ENCODE measurements at regions not wholly inside any gene's neighbourhood (a gene's known extent, or its start where the extent isn't known, plus 50 kb on each side); places are given as distances from the start of the nearest gene placed in this dataset.
"Not testable (repeated sequence)": the region's sequence is repeated elsewhere in the genome, so short reads cannot be mapped to it uniquely, and the experiment has no call there.

- H3K36me3 ChIP-seq = no peaks in the 10 kb centered on the region
- H4K20me1 ChIP-seq = no peaks in the 10 kb centered on the region
- no peaks in the 10 kb centered on the region for H3K27me3 ChIP-seq
- no peak overlapping the region for H3K9ac ChIP-seq
- H3K4me3 ChIP-seq = no peak overlapping the region
- no peaks in the 10 kb centered on the region for H3K4me1 ChIP-seq
- no peak for TF ChIP-seq Cebpa-rat (IDR thresholded peaks at IDR 0.05)
- peaks cover 10% of the 10 kb centered on the region for H3K9me3 ChIP-seq
- no peak overlapping the region for H3K27ac ChIP-seq
- no peak overlapping the region for H3K4me2 ChIP-seq
Observed at GRCh38 chr16:58850019-58850677, 116.0 kb upstream of the GOT2 start.

- Histone ChIP-seq H3K9ac (no peak overlapping the region), H3K4me1 (no peaks in the 10 kb centered on the region), H3K4me3 (no peak overlapping the region), H3K9me3 (peaks cover 10% of the 10 kb centered on the region), H3K27ac (no peak overlapping the region), H3K27me3 (no peaks in the 10 kb centered on the region), H3K36me3 (no peaks in the 10 kb centered on the region), H3K4me2 (no peak overlapping the region), H4K20me1 (no peaks in the 10 kb centered on the region)
- no peak for TF ChIP-seq Cebpa-rat (IDR thresholded peaks at IDR 0.05)
Observed at GRCh38 chr16:58848662-58849002, 114.5 kb upstream of the GOT2 start.

- Histone ChIP-seq H3K9ac (no peak overlapping the region), H4K20me1 (no peaks in the 10 kb centered on the region), H3K27me3 (no peaks in the 10 kb centered on the region), H3K4me3 (no peak overlapping the region), H3K4me2 (no peak overlapping the region), H3K9me3 (peaks cover 10% of the 10 kb centered on the region), H3K36me3 (no peaks in the 10 kb centered on the region), H3K27ac (no peak overlapping the region), H3K4me1 (no peaks in the 10 kb centered on the region)
- TF ChIP-seq Cebpa-rat (IDR thresholded peaks at IDR 0.05) = no peak; the same call in 1 of the 2 replicates
Observed at GRCh38 chr16:58847902-58848661, 114.0 kb upstream of the GOT2 start.

- not testable (repeated sequence) for H3K4me2 ChIP-seq, H3K27ac ChIP-seq, H3K4me1 ChIP-seq, H3K27me3 ChIP-seq, H4K20me1 ChIP-seq, H3K9ac ChIP-seq, H3K4me3 ChIP-seq, H3K36me3 ChIP-seq
- peaks cover 10% of the 10 kb centered on the region for H3K9me3 ChIP-seq
Observed at GRCh38 chr16:58846226-58846625, 112.1 kb upstream of the GOT2 start.

GRCh38 chr16:58843675-58844074 lies 109.6 kb upstream of the GOT2 start:
- peaks cover 10% of the 10 kb centered on the region for H3K9me3 ChIP-seq
- no peak overlapping the region for H3K9ac ChIP-seq
- H3K36me3 ChIP-seq = no peaks in the 10 kb centered on the region
- no peak overlapping the region for H3K27ac ChIP-seq
- H4K20me1 ChIP-seq = no peaks in the 10 kb centered on the region
- H3K4me2 ChIP-seq = no peak overlapping the region
- no peak overlapping the region for H3K4me3 ChIP-seq
- no peak for TF ChIP-seq Cebpa-rat (IDR thresholded peaks at IDR 0.05)
- H3K4me1 ChIP-seq = no peaks in the 10 kb centered on the region
- H3K27me3 ChIP-seq = no peaks in the 10 kb centered on the region

GRCh38 chr16:58842746-58843145 lies 108.6 kb upstream of the GOT2 start:
- Histone ChIP-seq H3K4me3 (no peak overlapping the region), H3K27ac (no peak overlapping the region), H3K36me3 (no peaks in the 10 kb centered on the region), H3K4me2 (no peak overlapping the region), H3K27me3 (no peaks in the 10 kb centered on the region), H3K9ac (no peak overlapping the region), H4K20me1 (no peaks in the 10 kb centered on the region), H3K9me3 (peaks cover 10% of the 10 kb centered on the region), H3K4me1 (no peaks in the 10 kb centered on the region)
- no peak for TF ChIP-seq Cebpa-rat (IDR thresholded peaks at IDR 0.05)

- Histone ChIP-seq H3K9me3 (peaks cover 10% of the 10 kb centered on the region), H3K27ac (no peak overlapping the region), H3K4me2 (no peak overlapping the region), H3K4me1 (no peaks in the 10 kb centered on the region), H3K27me3 (no peaks in the 10 kb centered on the region), H3K36me3 (no peaks in the 10 kb centered on the region), H3K9ac (no peak overlapping the region), H4K20me1 (no peaks in the 10 kb centered on the region), H3K4me3 (no peak overlapping the region)
- TF ChIP-seq Cebpa-rat (IDR thresholded peaks at IDR 0.05) = no peak
Observed at GRCh38 chr16:58842156-58842555, 108.0 kb upstream of the GOT2 start.

- no peaks in the 10 kb centered on the region for H3K4me1 ChIP-seq
- H3K36me3 ChIP-seq = no peaks in the 10 kb centered on the region
- H3K4me3 ChIP-seq = no peak overlapping the region
- H3K9me3 ChIP-seq = no peaks in the 10 kb centered on the region
- H3K27me3 ChIP-seq = no peaks in the 10 kb centered on the region
- no peak overlapping the region for H3K27ac ChIP-seq
- no peaks in the 10 kb centered on the region for H4K20me1 ChIP-seq
- H3K4me2 ChIP-seq = no peak overlapping the region
- no peak overlapping the region for H3K9ac ChIP-seq
- TF ChIP-seq Cebpa-rat (IDR thresholded peaks at IDR 0.05) = no peak
Observed at GRCh38 chr16:58837950-58838349, 103.8 kb upstream of the GOT2 start.

- TF ChIP-seq Cebpa-rat (IDR thresholded peaks at IDR 0.05) = no peak
- Histone ChIP-seq H4K20me1 (no peaks in the 10 kb centered on the region), H3K4me1 (no peaks in the 10 kb centered on the region), H3K9me3 (no peaks in the 10 kb centered on the region), H3K36me3 (no peaks in the 10 kb centered on the region), H3K4me2 (no peak overlapping the region), H3K9ac (no peak overlapping the region), H3K27ac (no peak overlapping the region), H3K27me3 (no peaks in the 10 kb centered on the region), H3K4me3 (no peak overlapping the region)
Observed at GRCh38 chr16:58836427-58836826, 102.3 kb upstream of the GOT2 start.

- Histone ChIP-seq H3K4me1 (no peaks in the 10 kb centered on the region), H3K27ac (no peak overlapping the region), H3K9me3 (no peaks in the 10 kb centered on the region), H3K36me3 (no peaks in the 10 kb centered on the region), H3K9ac (no peak overlapping the region), H3K4me3 (no peak overlapping the region), H4K20me1 (no peaks in the 10 kb centered on the region), H3K27me3 (no peaks in the 10 kb centered on the region), H3K4me2 (no peak overlapping the region)
- TF ChIP-seq Cebpa-rat (IDR thresholded peaks at IDR 0.05) = no peak
Observed at GRCh38 chr16:58832386-58832895, 98.3 kb upstream of the GOT2 start.
